ENCODE measurements at regions not wholly inside any gene's neighbourhood (a gene's known extent, or its start where the extent isn't known, plus 50 kb on each side); places are given as distances from the start of the nearest gene placed in this dataset.

DNA sequence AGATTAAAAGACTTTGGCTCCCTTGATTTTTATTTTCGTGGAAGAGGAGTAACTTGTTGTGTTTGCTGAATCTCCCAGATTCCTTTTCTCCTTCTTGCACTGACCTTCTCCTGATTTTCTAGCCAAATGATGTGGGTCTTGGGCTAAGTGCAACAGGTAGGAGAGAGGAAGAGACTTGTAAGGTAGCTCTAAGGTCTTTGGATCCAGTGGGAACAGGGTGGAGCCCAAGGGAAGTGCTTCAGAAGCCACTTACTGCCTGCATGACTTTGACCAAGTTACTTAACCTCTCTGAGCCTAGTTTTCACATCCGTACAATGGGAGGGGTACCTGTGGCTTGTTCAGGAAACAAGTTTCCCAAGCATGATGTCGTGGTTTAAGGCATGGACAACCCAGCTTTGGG lies 111.3 kb upstream of the IRX3 start:
- peaks cover 44% of the 10 kb centered on the region for H3K27me3 Mint-ChIP-seq

DNA sequence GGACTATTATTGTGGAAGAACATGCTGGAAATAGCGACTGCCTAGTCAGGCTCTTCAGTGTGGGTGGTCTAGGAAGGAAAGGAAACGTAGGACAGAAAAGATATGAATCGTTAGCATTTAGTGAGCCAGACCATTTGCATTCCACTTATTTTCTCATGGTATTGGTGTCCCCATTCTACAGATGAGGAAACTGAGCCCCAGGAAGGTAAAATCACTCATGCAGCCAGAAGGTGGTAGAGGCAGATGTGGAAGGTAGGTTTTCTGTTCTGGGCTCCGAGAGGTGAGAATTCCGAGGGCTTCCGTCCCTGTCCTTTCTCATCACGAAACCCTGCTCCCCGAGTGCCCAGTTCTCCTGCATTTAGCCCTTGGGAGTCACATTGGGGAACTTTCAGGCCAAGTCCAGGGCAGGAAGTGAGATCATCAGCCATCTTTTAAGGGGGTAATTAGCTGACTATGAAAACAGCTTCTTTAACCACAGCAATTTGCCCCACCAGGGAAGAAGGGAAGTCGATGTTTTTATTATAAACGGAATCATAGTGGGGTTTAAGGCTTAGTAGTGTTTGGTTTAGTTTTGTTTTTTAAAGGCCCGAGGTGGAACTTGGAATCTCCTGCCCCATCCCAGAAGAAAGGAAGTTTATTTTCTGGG lies 110.7 kb upstream of the IRX3 start:
- ATAC-seq (ENCODE audit: poor library complexity): no peak
- Mint-ChIP-seq H3K27ac (no peak overlapping the region), H3K36me3 (ENCODE audit: low read depth) (no peaks in the 10 kb centered on the region), H3K4me1 (ENCODE audit: low read depth) (no peaks in the 10 kb centered on the region), H3K27me3 (peaks cover 42% of the 10 kb centered on the region), H3K4me3 (no peak overlapping the region), H3K9me3 (peaks cover 8% of the 10 kb centered on the region)
- ChIA-PET CTCF (no interaction called here), POLR2A (no interaction called here)
- intact Hi-C loops (cut with DNase I, micrococcal nuclease): no loop called here
- TF ChIP-seq, protein P1, sequence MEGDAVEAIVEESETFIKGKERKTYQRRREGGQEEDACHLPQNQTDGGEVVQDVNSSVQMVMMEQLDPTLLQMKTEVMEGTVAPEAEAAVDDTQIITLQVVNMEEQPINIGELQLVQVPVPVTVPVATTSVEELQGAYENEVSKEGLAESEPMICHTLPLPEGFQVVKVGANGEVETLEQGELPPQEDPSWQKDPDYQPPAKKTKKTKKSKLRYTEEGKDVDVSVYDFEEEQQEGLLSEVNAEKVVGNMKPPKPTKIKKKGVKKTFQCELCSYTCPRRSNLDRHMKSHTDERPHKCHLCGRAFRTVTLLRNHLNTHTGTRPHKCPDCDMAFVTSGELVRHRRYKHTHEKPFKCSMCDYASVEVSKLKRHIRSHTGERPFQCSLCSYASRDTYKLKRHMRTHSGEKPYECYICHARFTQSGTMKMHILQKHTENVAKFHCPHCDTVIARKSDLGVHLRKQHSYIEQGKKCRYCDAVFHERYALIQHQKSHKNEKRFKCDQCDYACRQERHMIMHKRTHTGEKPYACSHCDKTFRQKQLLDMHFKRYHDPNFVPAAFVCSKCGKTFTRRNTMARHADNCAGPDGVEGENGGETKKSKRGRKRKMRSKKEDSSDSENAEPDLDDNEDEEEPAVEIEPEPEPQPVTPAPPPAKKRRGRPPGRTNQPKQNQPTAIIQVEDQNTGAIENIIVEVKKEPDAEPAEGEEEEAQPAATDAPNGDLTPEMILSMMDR (IDR thresholded peaks at IDR 0.05): no peak
- DNase-seq: no peak
- no peak overlapping the region for H3K4me3 ChIP-seq (ENCODE audit: low read length)
- H3K4me1 ChIP-seq (ENCODE audit: insufficient read depth, low read length): no peaks in the 10 kb centered on the region
- peaks cover 0 to 9% of the 10 kb centered on the region in 2 experiments for H3K9me3 ChIP-seq (ENCODE audit: control insufficient read depth in 1 of 2, insufficient read depth in 1 of 2, low read length in 2 of 2)
- peaks cover 3 to 4% of the 10 kb centered on the region in 2 experiments for H3K27me3 ChIP-seq (ENCODE audit: control insufficient read depth in 1 of 2, insufficient read depth in 2 of 2, low read length in 2 of 2)
- no peaks in the 10 kb centered on the region for H3K36me3 ChIP-seq (ENCODE audit: insufficient read depth, low read length)
- no peak overlapping the region for H3K27ac ChIP-seq (ENCODE audit: low read depth in 1 of 2, low read length in 2 of 2)

More for the DNA sequence above, 111.3 kb upstream of the IRX3 start:
- DNase-seq: no peak
- no peak overlapping the region for H3K4me3 ChIP-seq (ENCODE audit: low read length)
- POLR2A ChIA-PET: no interaction called here
- no peak overlapping the region for H3K27ac ChIP-seq (ENCODE audit: low read depth in 1 of 2, low read length in 2 of 2)
- CTCF ChIA-PET: no interaction called here
- Mint-ChIP-seq H3K27ac (no peak overlapping the region), H3K4me1 (ENCODE audit: low read depth) (no peaks in the 10 kb centered on the region), H3K9me3 (peaks cover 8% of the 10 kb centered on the region), H3K4me3 (no peak overlapping the region), H3K36me3 (ENCODE audit: low read depth) (no peaks in the 10 kb centered on the region)
- peaks cover 3 to 4% of the 10 kb centered on the region in 2 experiments for H3K27me3 ChIP-seq (ENCODE audit: control insufficient read depth in 1 of 2, insufficient read depth in 2 of 2, low read length in 2 of 2)
- no peaks in the 10 kb centered on the region for H3K36me3 ChIP-seq (ENCODE audit: insufficient read depth, low read length)
- peaks cover 0 to 9% of the 10 kb centered on the region in 2 experiments for H3K9me3 ChIP-seq (ENCODE audit: control insufficient read depth in 1 of 2, insufficient read depth in 1 of 2, low read length in 2 of 2)
- H3K4me1 ChIP-seq (ENCODE audit: insufficient read depth, low read length): no peaks in the 10 kb centered on the region
- ATAC-seq (ENCODE audit: poor library complexity): no peak
- TF ChIP-seq, protein P1 (IDR thresholded peaks at IDR 0.05): no peak
- intact Hi-C loops (cut with DNase I, micrococcal nuclease): no loop called here

DNA sequence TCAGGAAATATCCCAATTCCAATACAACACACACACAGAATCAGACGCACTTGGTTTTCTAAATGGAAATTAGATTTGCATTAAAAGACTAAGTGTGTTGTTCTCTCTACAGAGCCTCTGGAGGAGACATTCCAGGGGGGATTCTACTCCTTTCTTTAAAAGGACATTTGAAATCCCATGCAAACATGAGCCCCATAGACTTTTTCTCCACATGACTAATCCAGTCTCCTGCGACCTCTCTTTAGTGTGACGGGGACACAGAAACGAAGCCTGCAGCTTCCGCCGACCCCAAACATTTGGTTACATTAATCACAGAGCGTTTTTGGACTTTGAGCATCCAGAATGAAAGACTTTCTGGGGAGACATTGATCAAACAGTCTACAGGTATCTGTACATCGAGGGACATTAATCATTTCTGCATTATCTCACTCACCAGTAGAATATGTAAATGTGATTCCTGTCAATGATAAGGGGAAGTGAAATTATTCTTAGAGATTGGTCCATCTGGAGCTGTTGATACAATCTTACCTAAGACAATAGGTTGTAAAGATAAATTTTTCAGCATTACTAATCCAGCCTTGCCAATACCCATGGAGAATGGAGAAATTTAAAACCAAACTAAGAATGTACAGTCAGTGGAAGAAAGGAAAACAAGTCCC lies 103.4 kb upstream of the IRX3 start:
- Histone ChIP-seq H3K4me3 (ENCODE audit: low read length) (no peak overlapping the region), H3K9me3 (ENCODE audit: control insufficient read depth in 1 of 2, insufficient read depth in 1 of 2, low read length in 2 of 2) (no peaks in the 10 kb centered on the region), H3K27ac (ENCODE audit: low read depth in 1 of 2, low read length in 2 of 2) (no peak overlapping the region), H3K4me1 (ENCODE audit: insufficient read depth, low read length) (no peaks in the 10 kb centered on the region), H3K36me3 (ENCODE audit: insufficient read depth, low read length) (no peaks in the 10 kb centered on the region), H3K27me3 (ENCODE audit: control insufficient read depth in 1 of 2, insufficient read depth in 2 of 2, low read length in 2 of 2) (peaks cover 4 to 5% of the 10 kb centered on the region in 2 experiments)
- ChIA-PET CTCF (interaction anchor here (1.1 kb wide), 1 partner anchor 11 kb away, joined by 3 read pairs; no protein-coding TSS in a partner anchor), POLR2A (no interaction called here)
- peaks cover 2% of the 10 kb centered on the region for H3K9me3 Mint-ChIP-seq
- no peaks in the 10 kb centered on the region for H3K36me3 Mint-ChIP-seq (ENCODE audit: low read depth)
- H3K27me3 Mint-ChIP-seq: peaks cover 22% of the 10 kb centered on the region
- ATAC-seq (ENCODE audit: poor library complexity) (no peak), DNase-seq (no peak)
- no peak overlapping the region for H3K4me3 Mint-ChIP-seq
- TF ChIP-seq, protein P1 (IDR thresholded peaks at IDR 0.05): no peak
- intact Hi-C loops (cut with DNase I, micrococcal nuclease): no loop called here
- no peak overlapping the region for H3K27ac Mint-ChIP-seq
- no peaks in the 10 kb centered on the region for H3K4me1 Mint-ChIP-seq (ENCODE audit: low read depth)

All from CD4-positive, alpha-beta T cell (primary cell).